NOMO-1 treated with DMSO at 0.1 percent for 48 hours (cell line): ENCODE measurements at regions not wholly inside any gene's neighbourhood (a gene's known extent, or its start where the extent isn't known, plus 50 kb on each side); places are given as distances from the start of the nearest gene placed in this dataset.

Experiments used
- DNase-seq: peaks from one replicate; lab custom pipeline; 2025; ENCODE audit not compliant: unreplicated experiment; lab: John Stamatoyannopoulos, UW

GRCh38 chr11:28466506-28466905 lies 358.3 kb downstream of the METTL15 start:
- no peak for DNase-seq

- DNase-seq = peak; percentile 45
Measured at GRCh38 chr11:28464252-28464867, 356.2 kb downstream of the METTL15 start.

DNA sequence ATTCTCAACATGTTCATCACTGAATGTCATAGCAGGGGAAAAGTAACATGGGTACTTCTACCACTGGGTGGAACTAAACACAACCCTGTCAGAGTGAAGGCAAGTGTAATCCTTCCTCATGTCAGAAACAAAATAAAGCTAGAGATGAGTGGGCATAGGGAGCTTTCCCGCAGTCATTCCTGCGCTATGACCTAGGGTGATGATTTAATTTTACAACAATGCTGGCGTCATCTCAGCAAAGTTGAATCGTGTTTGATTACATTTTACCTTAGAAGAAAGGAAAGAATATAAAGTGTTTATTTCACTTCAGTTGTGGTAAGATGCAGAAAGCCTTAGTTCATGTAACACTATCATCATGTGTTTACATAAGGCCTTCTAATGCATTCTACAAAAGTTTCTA lies 355.6 kb downstream of the METTL15 start:
- DNase-seq = no peak

DNA sequence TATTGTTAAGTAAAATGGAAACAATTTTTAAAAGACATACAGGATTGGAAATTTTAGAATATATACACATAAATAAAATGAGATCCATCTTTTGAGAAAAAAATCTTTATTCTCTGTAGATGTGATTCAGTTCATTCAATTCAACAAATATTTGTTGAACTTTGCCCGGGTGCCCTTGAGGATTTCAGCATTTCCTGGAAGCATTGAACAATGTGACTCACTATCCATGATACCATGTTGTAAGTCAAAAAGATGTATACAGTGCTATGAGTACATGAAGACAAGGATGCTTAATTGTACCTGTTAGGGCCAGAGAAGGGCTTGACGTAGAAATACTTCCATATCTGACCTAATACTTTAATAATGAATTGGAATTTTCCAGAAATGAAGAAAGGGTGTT lies 353.7 kb downstream of the METTL15 start:
- no peak for DNase-seq

- no peak for DNase-seq
Measured at GRCh38 chr11:28461338-28461737, 353.1 kb downstream of the METTL15 start.

DNA sequence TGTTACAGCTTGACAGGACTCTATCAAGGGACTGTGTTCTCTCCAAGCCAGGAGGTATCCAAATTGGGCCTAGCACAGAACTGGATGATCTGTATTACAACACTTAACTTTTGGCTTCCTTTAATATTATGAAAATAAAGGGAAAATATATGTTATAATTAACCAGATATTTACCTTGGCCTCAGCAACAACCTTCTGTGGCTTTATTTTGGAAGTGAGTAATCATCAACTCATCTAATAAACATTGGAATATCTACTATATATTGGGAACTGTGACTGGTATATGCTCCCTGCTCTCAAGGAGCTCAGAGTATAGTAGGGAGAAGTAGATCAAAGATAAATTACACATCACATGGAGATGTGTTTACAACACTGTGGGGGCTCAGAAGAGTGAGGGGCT lies 352.2 kb downstream of the METTL15 start:
- no peak for DNase-seq

- no peak for DNase-seq
Measured at GRCh38 chr11:28459912-28460311, 351.7 kb downstream of the METTL15 start.

DNA sequence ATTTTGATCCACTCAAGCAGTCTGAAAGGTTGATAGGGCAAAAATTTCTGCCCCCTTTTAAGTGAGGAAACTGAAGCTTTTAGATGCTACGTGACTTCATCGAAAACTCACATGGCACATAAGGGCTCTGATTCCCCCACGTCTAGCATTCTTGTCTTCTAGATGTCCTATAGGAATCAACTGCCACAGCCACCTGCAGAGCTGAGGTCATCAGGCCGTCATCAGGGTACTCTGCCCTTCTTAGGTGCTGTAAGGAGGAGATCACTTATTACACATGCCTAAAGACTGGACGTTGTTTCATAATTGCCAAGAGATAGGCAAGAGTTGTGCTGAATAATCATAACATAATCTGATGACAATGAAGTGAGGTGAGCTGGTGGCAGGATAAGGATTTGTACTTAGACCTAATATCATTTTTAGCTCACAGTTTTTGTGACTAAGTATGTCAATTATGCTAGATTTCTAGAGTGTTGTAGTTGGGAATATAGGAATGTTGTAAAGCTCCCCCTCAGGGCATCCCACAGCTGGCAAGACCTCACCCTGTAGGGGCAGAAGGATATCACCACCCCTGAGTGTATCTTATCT lies 349.4 kb downstream of the METTL15 start:
- no peak for DNase-seq

DNA sequence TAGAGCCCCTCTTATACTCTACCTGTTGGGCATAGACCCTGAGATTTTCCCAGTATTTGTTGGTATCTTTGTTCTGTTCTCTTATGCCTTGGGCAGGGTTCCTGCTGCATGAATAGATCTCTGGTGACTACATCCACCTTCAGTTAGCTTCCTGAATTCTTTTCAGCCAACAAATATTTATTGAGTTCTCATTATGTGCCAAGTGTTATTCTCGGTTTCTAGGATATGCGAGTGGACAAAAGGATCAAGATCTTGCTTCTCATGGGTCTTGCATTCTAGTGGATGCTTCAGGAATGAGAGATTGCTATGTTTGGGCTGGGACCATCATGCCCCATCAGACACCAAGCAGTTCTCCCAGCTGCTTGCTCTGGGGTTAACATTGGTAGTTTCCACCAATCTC lies 340.0 kb downstream of the METTL15 start:
- DNase-seq = no peak

GRCh38 chr11:28447226-28447625 lies 339.0 kb downstream of the METTL15 start:
- no peak for DNase-seq

DNA sequence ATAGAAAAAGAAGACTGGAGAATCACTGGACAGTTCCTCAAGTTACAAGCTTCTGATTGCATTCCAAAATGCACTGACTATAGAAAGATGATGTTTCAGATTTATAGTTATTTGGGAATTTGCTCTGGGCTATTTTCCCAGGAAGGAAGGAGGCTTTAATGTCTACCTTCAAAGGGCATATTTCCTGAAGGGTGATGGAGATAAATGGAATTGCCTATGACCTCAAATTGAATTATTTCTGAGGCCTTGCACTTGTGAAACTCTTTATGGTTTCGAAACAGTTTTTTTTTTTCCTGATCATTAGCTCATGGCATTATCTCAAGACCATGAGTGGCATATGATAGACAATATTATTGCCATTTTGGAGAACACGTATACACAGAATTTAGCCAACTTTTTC lies 333.9 kb downstream of the METTL15 start:
- no peak for DNase-seq

DNA sequence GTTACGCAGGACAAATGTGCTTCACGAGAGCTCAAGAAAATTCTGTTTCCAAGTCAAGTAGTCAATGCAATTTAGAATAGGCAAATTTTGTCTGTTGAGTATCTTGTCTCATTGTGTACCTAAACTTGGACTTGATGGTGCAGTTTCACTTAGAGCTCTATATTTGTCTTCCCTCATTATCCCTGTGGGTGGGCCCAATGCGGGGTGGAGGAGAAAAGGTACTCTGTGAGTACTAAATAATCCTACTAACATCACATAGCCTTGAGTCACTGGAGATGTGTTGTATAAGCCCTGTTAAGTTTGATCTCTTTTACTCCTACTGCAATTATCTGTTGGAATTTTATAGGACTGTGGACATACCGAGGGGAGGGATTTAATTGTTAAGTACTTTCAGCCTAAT lies 331.2 kb downstream of the METTL15 start:
- DNase-seq = no peak

GRCh38 chr11:28420099-28420498 lies 311.9 kb downstream of the METTL15 start:
- DNase-seq = no peak

DNA sequence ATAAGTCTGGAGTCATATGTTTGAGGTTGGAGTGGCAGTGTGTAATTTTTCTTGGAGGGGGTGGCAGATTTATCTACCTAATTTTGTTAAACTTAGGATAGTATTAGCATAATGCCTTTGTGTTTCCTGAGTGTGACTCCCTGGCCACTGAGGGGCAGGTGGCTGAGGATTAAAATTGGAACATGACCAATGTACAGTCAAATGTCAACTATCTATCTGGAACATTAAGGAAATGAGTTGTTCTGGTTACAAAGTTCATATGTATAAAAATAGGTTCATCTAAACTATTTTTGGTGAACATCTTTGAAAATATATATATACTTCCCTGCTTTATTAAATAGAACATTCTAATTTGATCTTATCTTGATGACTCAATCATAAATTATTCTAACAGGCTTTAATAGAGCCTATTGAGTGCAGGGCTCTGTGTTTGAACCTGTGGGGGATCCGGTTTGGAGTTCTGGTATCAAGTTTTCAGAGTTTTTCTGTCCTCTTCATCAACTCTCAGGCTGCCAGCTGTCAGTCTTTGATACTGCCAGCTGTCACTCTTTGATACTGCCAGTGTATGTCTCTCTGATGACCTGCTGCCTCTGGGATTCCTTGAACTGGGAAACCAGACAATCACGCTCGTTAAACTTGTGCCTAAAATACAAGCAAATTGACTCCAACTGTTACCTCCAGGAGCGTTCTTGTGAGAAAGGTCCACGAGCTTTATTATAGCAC lies 309.6 kb downstream of the METTL15 start:
- no peak for DNase-seq

DNA sequence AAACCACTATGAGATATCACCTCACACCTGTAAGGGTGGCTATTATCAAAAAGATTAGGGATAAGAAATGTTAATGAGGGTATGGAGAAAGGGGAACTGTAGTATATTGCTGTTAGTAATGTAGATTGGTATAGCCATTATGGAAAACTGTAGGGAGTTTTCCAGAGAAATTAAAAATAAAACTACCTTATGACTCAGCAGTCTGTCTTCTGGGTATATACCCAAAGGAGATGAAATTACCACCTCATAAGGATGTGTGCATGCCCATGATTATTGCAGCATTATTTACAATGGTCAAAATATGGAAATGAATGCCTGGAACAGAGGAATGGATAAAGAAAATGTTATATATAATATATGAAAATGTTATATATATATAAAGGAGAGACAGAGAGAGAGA lies 303.8 kb downstream of the METTL15 start:
- DNase-seq = no peak

DNA sequence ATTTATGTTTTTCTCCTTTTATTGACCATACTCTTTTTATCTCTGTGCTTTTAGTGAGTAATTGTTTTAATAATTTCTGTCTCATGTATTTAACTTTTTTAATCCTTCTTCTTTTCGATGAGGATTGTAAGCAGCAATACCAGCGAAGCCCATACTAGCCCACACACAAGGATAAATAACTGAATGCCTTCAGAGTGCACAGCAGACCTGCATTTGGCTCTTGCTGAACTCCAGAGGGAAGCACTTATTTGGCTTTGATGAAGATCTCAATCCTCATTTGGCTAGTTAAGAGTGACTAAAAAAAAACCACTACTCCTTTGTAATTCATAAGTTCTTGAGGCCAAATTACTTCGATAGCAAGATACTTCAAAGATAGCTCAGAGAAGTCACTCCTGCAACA lies 293.3 kb downstream of the METTL15 start:
- no peak for DNase-seq

GRCh38 chr11:28400331-28401100 lies 292.3 kb downstream of the METTL15 start:
- DNase-seq = no peak

GRCh38 chr11:28393348-28393747 lies 285.2 kb downstream of the METTL15 start:
- DNase-seq = no peak

- DNase-seq = no peak
Measured at GRCh38 chr11:28384418-28384817, 276.2 kb downstream of the METTL15 start.

DNA sequence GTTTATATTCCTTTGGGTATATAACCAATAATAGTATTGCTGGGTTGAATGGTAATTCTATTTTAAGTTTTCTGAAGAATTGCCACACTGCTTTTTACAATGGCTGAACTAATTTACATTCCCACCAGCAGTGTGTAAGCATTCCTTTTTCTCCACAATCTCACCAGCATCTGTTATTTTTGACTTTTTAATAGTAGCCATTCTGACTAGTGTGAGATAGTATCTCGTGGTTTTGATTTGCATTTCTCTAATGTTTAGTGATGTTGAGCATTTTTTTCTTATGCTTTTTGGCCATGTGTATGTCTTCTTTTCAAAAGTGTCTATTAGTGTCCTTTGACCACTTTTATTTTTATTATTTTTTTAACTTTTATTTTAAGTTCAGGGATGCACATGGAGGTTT lies 275.3 kb downstream of the METTL15 start:
- DNase-seq = no peak
